SK-N-SH (cell line): ENCODE measurements at regions not wholly inside any gene's neighbourhood (a gene's known extent, or its start where the extent isn't known, plus 50 kb on each side); places are given as distances from the start of the nearest gene placed in this dataset.

Experiments
- CTCF ChIA-PET: fragments of 300-600, 350-600 bp; formaldehyde crosslinking; extraction: SDS; loops from one replicate; lab custom pipeline; 2021; lab: Yijun Ruan, JAX
- POLR2A ChIA-PET: fragments of 350-600 bp; sonication (Branson Sonifier 250); formaldehyde crosslinking; extraction: SDS; loops from one replicate; lab custom pipeline; 2020; ENCODE audit warnings: antibody characterized with exemption, inconsistent platforms; lab: Yijun Ruan, JAX
- DNase-seq: peaks from one replicate; pipeline ENCODE4 v3.0.0; 2012
- H2AFZ ChIP-seq: fragments of 200-600 bp; sonication (generic); 2 replicates; pipeline ENCODE4 v1.8.1; 2016; ENCODE audit warnings: antibody characterized with exemption, mild to moderate bottlenecking, low read depth
- H3F3A ChIP-seq: fragments of 200-600 bp; sonication (generic); replicated peaks from 2 replicates; pipeline ENCODE3; 2016; ENCODE audit warnings: antibody characterized with exemption, mild to moderate bottlenecking; ENCODE audit not compliant: insufficient read depth
- H3K27ac ChIP-seq, 2 experiments: fragments of 200-500 bp in 1 of 2; fragments of 200-600 bp in 1 of 2; sonication (Bioruptor generic) in 1 of 2; sonication (generic), shearing (Covaris generic) in 1 of 2; 2 replicates each; pipeline versions ENCODE4 v1.5.1 to v1.6.1; 2014 to 2016; ENCODE audit warnings: low read depth in 2 of 2, inconsistent platforms in 1 of 2, low read length in 1 of 2, mild to moderate bottlenecking in 1 of 2, mixed read lengths in 1 of 2
- H3K27me3 ChIP-seq: fragments of 200-600 bp; sonication (generic), shearing (Covaris generic); 2 replicates; pipeline ENCODE4 v1.6.1; 2016; ENCODE audit warnings: mixed run types; ENCODE audit not compliant: insufficient read depth
- H3K36me3 ChIP-seq, 2 experiments: fragments of 200-500 bp in 1 of 2; fragments of 200-600 bp in 1 of 2; sonication (Bioruptor generic) in 1 of 2; sonication (generic) in 1 of 2; replicated peaks in 1 of 2; 2 replicates each; pipeline versions ENCODE3 to v1.5.1; 2014 to 2016; ENCODE audit warnings: low read length in 1 of 2, mild to moderate bottlenecking in 1 of 2; ENCODE audit not compliant: insufficient read depth in 2 of 2, control insufficient read depth in 1 of 2
- H3K4me1 ChIP-seq, 2 experiments: fragments of 200-500 bp in 1 of 2; fragments of 200-600 bp in 1 of 2; sonication (Bioruptor generic) in 1 of 2; sonication (generic), shearing (Covaris generic) in 1 of 2; 2 replicates each; pipeline versions ENCODE4 v1.5.1 to v1.6.1; 2014 to 2016; ENCODE audit warnings: low read depth in 1 of 2, low read length in 1 of 2, mixed run types in 1 of 2; ENCODE audit not compliant: insufficient read depth in 2 of 2, control insufficient read depth in 1 of 2
- H3K4me2 ChIP-seq: fragments of 200-600 bp; sonication (generic), shearing (Covaris generic); 2 replicates; pipeline ENCODE4 v1.6.1; 2017; ENCODE audit warnings: mixed run types
- H3K4me3 ChIP-seq, 2 experiments: fragments of 200-500 bp in 1 of 2; fragments of 200-600 bp in 1 of 2; sonication (Bioruptor generic) in 1 of 2; sonication (generic), shearing (Covaris generic) in 1 of 2; 2 replicates each; pipeline versions ENCODE4 v1.5.1 to v1.8.1; 2014 to 2016; ENCODE audit warnings: low read depth in 2 of 2, inconsistent platforms in 1 of 2, low read length in 1 of 2, mild to moderate bottlenecking in 1 of 2, mixed read lengths in 1 of 2, moderate library complexity in 1 of 2
- H3K79me2 ChIP-seq: fragments of 200-600 bp; sonication (generic); 2 replicates; pipeline ENCODE4 v1.8.1; 2017; ENCODE audit warnings: mild to moderate bottlenecking; ENCODE audit not compliant: insufficient read depth
- H3K9ac ChIP-seq: fragments of 200-600 bp; sonication (generic); 2 replicates; pipeline ENCODE4 v1.6.1; 2017; ENCODE audit warnings: mixed run types
- H3K9me2 ChIP-seq: fragments of 200-600 bp; sonication (generic); 2 replicates; pipeline ENCODE4 v1.6.1; 2017; ENCODE audit warnings: mixed run types
- H3K9me3 ChIP-seq: fragments of 200-600 bp; sonication (generic); 2 replicates; pipeline ENCODE4 v1.6.1; 2017; ENCODE audit warnings: mixed run types, mild to moderate bottlenecking, moderate library complexity
- H4K20me1 ChIP-seq: fragments of 200-600 bp; sonication (generic); 2 replicates; pipeline ENCODE4 v1.6.1; 2017; ENCODE audit warnings: mild to moderate bottlenecking, mixed run types; ENCODE audit not compliant: insufficient read depth
- CHD2 ChIP-seq: fragments of 150-350 bp; IDR thresholded peaks from 2 replicates; pipeline ENCODE4 v1.6.1; 2018; ENCODE audit warnings: low read length; ENCODE audit not compliant: partially characterized antibody
- EP300 ChIP-seq, 2 experiments: IDR thresholded peaks; 2 replicates each; pipeline versions ENCODE4 v1.4.0 to v1.6.1; 2012; ENCODE audit warnings: borderline replicate concordance in 1 of 2, low read depth in 1 of 2, low read length in 1 of 2
- FOSL2 ChIP-seq: IDR thresholded peaks from 2 replicates; pipeline ENCODE4 v1.4.0; 2012; ENCODE audit warnings: low read depth, mild to moderate bottlenecking, moderate library complexity, borderline replicate concordance
- FOXJ3 ChIP-seq: sonication (generic); formaldehyde crosslinking; IDR thresholded peaks from 2 replicates; pipeline ENCODE4 v1.5.1; 2020; ENCODE audit warnings: mild to moderate bottlenecking, missing genetic modification reagents
- GABPA ChIP-seq: IDR thresholded peaks from 2 replicates; pipeline ENCODE4 v1.4.0; 2012; ENCODE audit warnings: low read depth, mild to moderate bottlenecking
- GATA2 ChIP-seq: sonication (generic); formaldehyde crosslinking; IDR thresholded peaks from 2 replicates; pipeline ENCODE4 v1.5.0; 2020; ENCODE audit warnings: mild to moderate bottlenecking, missing genetic modification reagents
- MEF2A ChIP-seq: IDR thresholded peaks from 2 replicates; pipeline ENCODE4 v1.4.0; 2012; ENCODE audit warnings: low read depth, borderline replicate concordance
- NRF1 ChIP-seq: IDR thresholded peaks from 2 replicates; pipeline ENCODE4 v1.6.1; 2012; ENCODE audit warnings: low read depth, mild to moderate bottlenecking, low read length
- RCOR1 ChIP-seq: fragments of 150-350 bp; IDR thresholded peaks from 2 replicates; pipeline ENCODE4 v1.6.1; 2017; ENCODE audit warnings: antibody characterized with exemption, low read length
- REST ChIP-seq: IDR thresholded peaks from 2 replicates; pipeline ENCODE4 v1.6.1; 2012; ENCODE audit warnings: mild to moderate bottlenecking, low read depth, low read length, moderate library complexity
- SIN3A ChIP-seq: IDR thresholded peaks from 2 replicates; pipeline ENCODE4 v1.6.1; 2012; ENCODE audit warnings: low read depth, mild to moderate bottlenecking, low read length, moderate library complexity, borderline replicate concordance
- SMC3 ChIP-seq: IDR thresholded peaks from 2 replicates; pipeline ENCODE4 v1.6.1; 2012; ENCODE audit warnings: low read depth, low read length, improper control_type of control experiment
- TAF1 ChIP-seq: IDR thresholded peaks from 2 replicates; pipeline ENCODE4 v1.6.1; 2012; ENCODE audit warnings: low read depth, mild to moderate bottlenecking, low read length, moderate library complexity, borderline replicate concordance
- TCF12 ChIP-seq: IDR thresholded peaks from 2 replicates; pipeline ENCODE4 v1.4.0; 2012
- USF1 ChIP-seq: IDR thresholded peaks from 2 replicates; pipeline ENCODE4 v1.4.0; 2012; ENCODE audit warnings: low read depth, borderline replicate concordance
- ZBTB33 ChIP-seq: IDR thresholded peaks from 2 replicates; pipeline ENCODE4 v1.4.0; 2012; ENCODE audit warnings: low read depth, borderline replicate concordance
- WGBS: methylation state at CpG from one replicate; pipeline ENCODE4 v1.1.6; 2017; ENCODE audit warnings: low lambda C conversion rate; 5-methylcytosine and 5-hydroxymethylcytosine counted together

GRCh38 chr3:77885381-77885780 is 845.5 kb downstream of the ROBO2 start:
- no peak for DNase-seq
- no peak overlapping the region for H3K27ac ChIP-seq
- H3K4me3 ChIP-seq: no peak overlapping the region
- no peak overlapping the region for H3K9ac ChIP-seq
- POLR2A ChIA-PET: no interaction called here
- no peak overlapping the region for H3K4me2 ChIP-seq
- no peaks in the 10 kb centered on the region for H3K36me3 ChIP-seq
- no peak for TF ChIP-seq REST
- TF ChIP-seq GABPA: no peak
- no peak for TF ChIP-seq SMC3
- TF ChIP-seq FOSL2: no peak
- no peak for TF ChIP-seq EP300 (IDR thresholded peaks at IDR 0.05; ENCODE audit: borderline replicate concordance in 1 of 2, low read depth in 1 of 2, low read length in 1 of 2)
- no peak for TF ChIP-seq CHD2
- no peak for TF ChIP-seq RCOR1
- no peak for TF ChIP-seq TCF12
- no peak for TF ChIP-seq GATA2 (CRISPR knock-in tag)
- no peak for TF ChIP-seq USF1
- TF ChIP-seq TAF1: no peak
- TF ChIP-seq FOXJ3 (CRISPR knock-in tag): no peak
- no peak for TF ChIP-seq MEF2A
- no peak for TF ChIP-seq SIN3A
- no peak for TF ChIP-seq ZBTB33
- no peak for TF ChIP-seq NRF1
- 21% methylated on average over 3 of the region's 3 CpGs for WGBS
- no peaks in the 10 kb centered on the region for H3F3A ChIP-seq
- H2AFZ ChIP-seq: no peak overlapping the region
- H3K79me2 ChIP-seq: no peaks in the 10 kb centered on the region
- H3K27me3 ChIP-seq: no peaks in the 10 kb centered on the region
- H3K9me2 ChIP-seq: no peaks in the 10 kb centered on the region
- H3K4me1 ChIP-seq: no peaks in the 10 kb centered on the region
- H4K20me1 ChIP-seq: no peaks in the 10 kb centered on the region
- no peaks in the 10 kb centered on the region for H3K9me3 ChIP-seq
- CTCF ChIA-PET: no interaction called here
